ENCODE measurements at regions not wholly inside any gene's neighbourhood (a gene's known extent, or its start where the extent isn't known, plus 50 kb on each side); places are given as distances from the start of the nearest gene placed in this dataset.

DNA sequence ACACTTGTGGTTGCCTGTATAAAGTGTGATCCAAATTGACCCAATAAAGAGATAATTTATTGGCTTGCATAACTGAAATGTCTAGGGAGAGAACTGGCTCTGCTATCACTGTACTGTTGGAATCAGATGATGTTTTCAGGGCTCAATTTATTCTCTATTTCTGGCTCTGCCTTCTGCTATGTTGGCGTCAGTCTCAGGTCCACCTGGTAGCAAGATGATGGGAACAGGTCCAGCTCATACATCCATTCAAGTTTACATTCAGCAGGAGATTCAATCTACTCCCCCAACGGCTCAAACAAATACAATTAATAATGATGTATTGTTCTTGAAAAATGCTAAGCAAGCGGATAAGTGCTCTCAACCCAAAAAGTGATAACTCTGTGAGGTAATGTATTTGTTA lies 297.7 kb upstream of the SYT4 start:
- no peak overlapping the region for H3K4me2 ChIP-seq (ENCODE audit: low read length)
- no peaks in the 10 kb centered on the region for H3K4me1 ChIP-seq (ENCODE audit: control insufficient read depth, insufficient read depth, low read length)
- no peaks in the 10 kb centered on the region for H3K27me3 ChIP-seq (ENCODE audit: control insufficient read depth, insufficient read depth, low read length)
- no peaks in the 10 kb centered on the region for H3K36me3 ChIP-seq (ENCODE audit: insufficient read depth, low read length)
- no peaks in the 10 kb centered on the region for H3K9me3 ChIP-seq (replicated peaks; ENCODE audit: low read length)
- H3K9ac ChIP-seq (ENCODE audit: low read depth, low read length) = no peak overlapping the region
- H3K4me3 ChIP-seq (ENCODE audit: low read length) = no peak overlapping the region

GRCh38 chr18:43578211-43578610 lies 300.9 kb upstream of the SYT4 start:
- no peaks in the 10 kb centered on the region for H3K9me3 ChIP-seq (replicated peaks; ENCODE audit: low read length)
- no peak overlapping the region for H3K9ac ChIP-seq (ENCODE audit: low read depth, low read length)
- H3K27me3 ChIP-seq (ENCODE audit: control insufficient read depth, insufficient read depth, low read length) = no peaks in the 10 kb centered on the region
- no peak overlapping the region for H3K4me3 ChIP-seq (ENCODE audit: low read length)
- H3K36me3 ChIP-seq (ENCODE audit: insufficient read depth, low read length) = no peaks in the 10 kb centered on the region
- H3K4me1 ChIP-seq (ENCODE audit: control insufficient read depth, insufficient read depth, low read length) = no peaks in the 10 kb centered on the region
- no peak overlapping the region for H3K4me2 ChIP-seq (ENCODE audit: low read length)

GRCh38 chr18:43578706-43579105 lies 301.4 kb upstream of the SYT4 start:
- Histone ChIP-seq H3K27me3 (ENCODE audit: control insufficient read depth, insufficient read depth, low read length) (no peaks in the 10 kb centered on the region), H3K9me3 (replicated peaks; ENCODE audit: low read length) (no peaks in the 10 kb centered on the region), H3K9ac (ENCODE audit: low read depth, low read length) (no peak overlapping the region), H3K4me1 (ENCODE audit: control insufficient read depth, insufficient read depth, low read length) (no peaks in the 10 kb centered on the region), H3K4me2 (ENCODE audit: low read length) (no peak overlapping the region), H3K36me3 (ENCODE audit: insufficient read depth, low read length) (no peaks in the 10 kb centered on the region), H3K4me3 (ENCODE audit: low read length) (no peak overlapping the region)

DNA sequence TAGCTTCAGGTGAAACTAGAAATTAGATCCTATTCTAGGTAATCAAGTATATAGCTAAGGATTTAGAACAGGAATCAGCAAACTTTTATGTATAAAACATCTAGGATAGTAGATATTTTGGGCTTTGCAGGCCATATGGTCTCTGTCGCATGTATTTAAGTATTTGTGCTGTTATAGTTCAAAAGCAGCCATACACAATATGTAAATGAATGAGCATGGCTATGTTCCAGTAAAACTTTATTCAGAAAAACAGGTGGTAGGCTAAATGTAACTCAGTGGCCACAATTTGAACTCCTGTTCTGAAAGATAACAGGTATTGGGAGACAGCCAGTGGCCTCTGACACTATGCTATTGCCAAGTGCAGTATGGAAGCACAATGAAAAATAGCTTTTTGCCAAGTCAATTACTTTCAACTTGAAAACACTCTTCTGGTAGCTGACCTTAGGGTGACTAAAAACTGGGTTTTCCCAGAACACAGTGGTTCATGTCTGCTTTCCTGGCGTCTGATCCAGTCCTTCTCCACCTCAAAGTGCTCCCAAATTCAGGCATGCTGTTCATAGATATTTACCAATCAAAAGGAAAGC lies 304.7 kb upstream of the SYT4 start:
- Histone ChIP-seq H3K9ac (ENCODE audit: low read depth, low read length) (no peak overlapping the region), H3K9me3 (replicated peaks; ENCODE audit: low read length) (no peaks in the 10 kb centered on the region), H3K4me2 (ENCODE audit: low read length) (no peak overlapping the region), H3K36me3 (ENCODE audit: insufficient read depth, low read length) (no peaks in the 10 kb centered on the region), H3K27me3 (ENCODE audit: control insufficient read depth, insufficient read depth, low read length) (no peaks in the 10 kb centered on the region), H3K4me3 (ENCODE audit: low read length) (no peak overlapping the region), H3K4me1 (ENCODE audit: control insufficient read depth, insufficient read depth, low read length) (no peaks in the 10 kb centered on the region)

GRCh38 chr18:43587538-43588153 lies 310.4 kb upstream of the SYT4 start:
- no peak overlapping the region for H3K4me2 ChIP-seq (ENCODE audit: low read length)
- H3K4me3 ChIP-seq (ENCODE audit: low read length) = no peak overlapping the region
- no peaks in the 10 kb centered on the region for H3K27me3 ChIP-seq (ENCODE audit: control insufficient read depth, insufficient read depth, low read length)
- H3K9me3 ChIP-seq (replicated peaks; ENCODE audit: low read length) = no peaks in the 10 kb centered on the region
- no peak overlapping the region for H3K9ac ChIP-seq (ENCODE audit: low read depth, low read length)
- peaks cover 3% of the 10 kb centered on the region for H3K4me1 ChIP-seq (ENCODE audit: control insufficient read depth, insufficient read depth, low read length)
- no peaks in the 10 kb centered on the region for H3K36me3 ChIP-seq (ENCODE audit: insufficient read depth, low read length)

DNA sequence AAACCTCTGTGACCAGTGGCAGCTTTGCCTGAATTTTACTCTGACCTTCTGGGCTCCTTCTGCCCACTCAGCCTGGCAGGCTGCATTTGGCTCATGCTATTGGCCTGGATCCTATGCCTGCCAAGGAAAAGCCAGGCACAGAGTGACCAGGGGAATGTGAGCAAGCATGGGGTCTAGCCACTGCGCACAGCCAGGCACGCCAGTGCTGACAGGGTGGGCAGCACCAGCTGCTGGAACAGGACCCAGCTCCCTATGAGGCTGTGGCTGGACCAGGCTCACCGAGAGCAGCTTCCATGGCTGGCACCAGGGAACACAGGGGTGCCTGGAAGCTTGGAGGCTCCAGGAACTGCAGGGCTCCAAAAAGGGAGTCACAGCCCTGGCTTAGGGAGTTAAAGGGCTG lies 311.5 kb upstream of the SYT4 start:
- Histone ChIP-seq H3K27me3 (ENCODE audit: control insufficient read depth, insufficient read depth, low read length) (no peaks in the 10 kb centered on the region), H3K4me2 (ENCODE audit: low read length) (no peak overlapping the region), H3K4me1 (ENCODE audit: control insufficient read depth, insufficient read depth, low read length) (peaks cover 3% of the 10 kb centered on the region), H3K4me3 (ENCODE audit: low read length) (no peak overlapping the region), H3K36me3 (ENCODE audit: insufficient read depth, low read length) (no peaks in the 10 kb centered on the region), H3K9ac (ENCODE audit: low read depth, low read length) (no peak overlapping the region), H3K9me3 (replicated peaks; ENCODE audit: low read length) (no peaks in the 10 kb centered on the region)

- H3K9me3 ChIP-seq (replicated peaks; ENCODE audit: low read length) = no peaks in the 10 kb centered on the region
- no peak overlapping the region for H3K9ac ChIP-seq (ENCODE audit: low read depth, low read length)
- peaks cover 3% of the 10 kb centered on the region for H3K4me1 ChIP-seq (ENCODE audit: control insufficient read depth, insufficient read depth, low read length)
- no peaks in the 10 kb centered on the region for H3K27me3 ChIP-seq (ENCODE audit: control insufficient read depth, insufficient read depth, low read length)
- no peak overlapping the region for H3K4me2 ChIP-seq (ENCODE audit: low read length)
- H3K36me3 ChIP-seq (ENCODE audit: insufficient read depth, low read length) = no peaks in the 10 kb centered on the region
- H3K4me3 ChIP-seq (ENCODE audit: low read length) = no peak overlapping the region
Observed at GRCh38 chr18:43589611-43590151, 312.4 kb upstream of the SYT4 start.

- Histone ChIP-seq H3K9me3 (replicated peaks; ENCODE audit: low read length) (no peaks in the 10 kb centered on the region), H3K4me1 (ENCODE audit: control insufficient read depth, insufficient read depth, low read length) (peaks cover 3% of the 10 kb centered on the region), H3K36me3 (ENCODE audit: insufficient read depth, low read length) (no peaks in the 10 kb centered on the region), H3K4me3 (ENCODE audit: low read length) (no peak overlapping the region), H3K27me3 (ENCODE audit: control insufficient read depth, insufficient read depth, low read length) (no peaks in the 10 kb centered on the region), H3K4me2 (ENCODE audit: low read length) (no peak overlapping the region), H3K9ac (ENCODE audit: low read depth, low read length) (no peak overlapping the region)
Observed at GRCh38 chr18:43590182-43590903, 313.1 kb upstream of the SYT4 start.

DNA sequence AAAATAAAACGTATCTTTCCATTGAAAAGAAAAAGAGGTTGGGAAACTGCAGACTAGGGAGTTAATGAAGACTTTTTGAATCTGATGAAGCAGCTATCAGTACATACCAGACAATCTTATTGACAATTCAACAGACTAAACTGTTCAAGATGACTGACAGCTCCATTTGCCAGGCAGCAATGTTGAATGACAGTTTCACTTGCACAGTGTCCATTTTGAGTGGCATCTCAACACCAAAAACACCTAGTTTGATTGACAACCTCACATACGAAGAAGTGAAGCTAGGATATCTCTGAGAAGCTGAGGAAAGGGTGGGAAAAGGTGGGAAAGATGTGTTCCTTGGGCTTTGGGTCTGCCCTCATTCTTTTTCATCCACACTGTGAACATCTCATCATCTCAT lies 315.0 kb upstream of the SYT4 start:
- Histone ChIP-seq H3K4me2 (ENCODE audit: low read length) (no peak overlapping the region), H3K36me3 (ENCODE audit: insufficient read depth, low read length) (no peaks in the 10 kb centered on the region), H3K4me3 (ENCODE audit: low read length) (no peak overlapping the region), H3K4me1 (ENCODE audit: control insufficient read depth, insufficient read depth, low read length) (peaks cover 3% of the 10 kb centered on the region), H3K9ac (ENCODE audit: low read depth, low read length) (no peak overlapping the region), H3K9me3 (replicated peaks; ENCODE audit: low read length) (no peaks in the 10 kb centered on the region), H3K27me3 (ENCODE audit: control insufficient read depth, insufficient read depth, low read length) (no peaks in the 10 kb centered on the region)

DNA sequence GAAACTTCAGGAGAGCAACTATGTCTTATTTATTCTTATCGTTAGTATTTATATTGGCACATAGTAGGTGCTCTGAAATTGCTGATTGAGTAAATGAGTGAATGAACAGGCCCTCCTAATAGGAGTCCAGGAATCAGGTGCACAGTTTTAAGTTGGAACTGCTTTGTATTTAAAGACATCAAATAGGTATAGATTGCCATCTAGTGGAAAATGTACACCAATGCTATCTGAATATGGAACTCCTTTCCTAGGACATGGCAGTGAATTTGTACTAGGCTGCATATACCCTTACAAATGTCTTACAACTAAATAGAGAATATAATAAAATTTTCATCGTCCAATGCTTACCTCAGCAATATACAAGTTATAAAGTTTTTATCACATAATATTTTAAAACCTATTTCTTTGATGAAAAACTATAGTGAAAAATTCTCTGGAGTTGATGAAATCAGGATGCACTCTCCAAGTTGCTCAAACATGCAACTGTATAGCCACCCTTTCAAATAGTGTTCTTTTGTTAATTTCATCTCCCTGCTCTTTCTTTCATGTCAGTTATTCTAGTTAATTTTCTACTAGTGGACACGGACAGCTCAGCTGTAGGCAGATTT lies 318.9 kb upstream of the SYT4 start:
- Histone ChIP-seq H3K9me3 (replicated peaks; ENCODE audit: low read length) (no peaks in the 10 kb centered on the region), H3K36me3 (ENCODE audit: insufficient read depth, low read length) (no peaks in the 10 kb centered on the region), H3K4me2 (ENCODE audit: low read length) (no peak overlapping the region), H3K4me3 (ENCODE audit: low read length) (no peak overlapping the region), H3K9ac (ENCODE audit: low read depth, low read length) (no peak overlapping the region), H3K27me3 (ENCODE audit: control insufficient read depth, insufficient read depth, low read length) (no peaks in the 10 kb centered on the region), H3K4me1 (ENCODE audit: control insufficient read depth, insufficient read depth, low read length) (no peaks in the 10 kb centered on the region)

- H3K36me3 ChIP-seq (ENCODE audit: insufficient read depth, low read length) = no peaks in the 10 kb centered on the region
Observed at GRCh38 chr18:43601432-43601831, 324.1 kb upstream of the SYT4 start.

More at GRCh38 chr18:43601432-43601831, 324.1 kb upstream of the SYT4 start:
- Histone ChIP-seq H3K9me3 (replicated peaks; ENCODE audit: low read length) (peaks cover 4% of the 10 kb centered on the region), H3K4me3 (ENCODE audit: low read length) (no peak overlapping the region), H3K27me3 (ENCODE audit: control insufficient read depth, insufficient read depth, low read length) (no peaks in the 10 kb centered on the region), H3K4me1 (ENCODE audit: control insufficient read depth, insufficient read depth, low read length) (no peaks in the 10 kb centered on the region), H3K9ac (ENCODE audit: low read depth, low read length) (no peak overlapping the region), H3K4me2 (ENCODE audit: low read length) (no peak overlapping the region)
